ENCODE measurements at regions not wholly inside any gene's neighbourhood (a gene's known extent, or its start where the extent isn't known, plus 50 kb on each side); places are given as distances from the start of the nearest gene placed in this dataset.
"Not testable (repeated sequence)": the region's sequence is repeated elsewhere in the genome, so short reads cannot be mapped to it uniquely, and the experiment has no call there.

DNA sequence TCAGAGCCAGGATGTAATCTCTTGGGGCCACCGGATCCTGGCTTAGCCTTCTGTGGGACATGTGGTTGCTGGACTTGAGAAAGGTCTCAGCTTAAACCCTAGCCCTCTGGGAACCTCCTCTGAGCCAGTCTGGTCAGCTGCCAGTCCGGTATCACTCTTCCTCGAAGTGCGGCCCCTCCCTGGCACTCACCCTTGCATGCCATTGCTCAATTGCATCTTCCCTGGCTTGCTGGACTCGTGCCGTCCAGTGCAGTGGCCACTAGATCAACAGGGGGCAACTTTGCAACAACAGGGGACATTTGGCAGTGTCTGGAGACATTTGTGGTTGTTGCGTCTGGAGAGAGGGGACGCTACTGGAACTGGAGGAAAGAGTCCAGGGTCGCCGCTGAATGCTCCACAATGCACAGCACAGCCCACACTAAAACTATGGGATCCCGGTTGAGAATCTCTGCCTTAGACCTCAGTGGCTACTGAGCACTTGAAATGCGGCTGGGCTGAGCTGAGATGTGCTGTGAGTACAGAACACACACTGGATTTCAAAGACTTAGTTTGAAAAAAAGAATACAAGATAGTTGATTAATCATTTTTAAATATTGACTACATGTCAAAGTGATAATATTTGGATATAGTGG, 152.1 kb downstream of the TFAP2C start:
- TF ChIP-seq, protein P1, sequence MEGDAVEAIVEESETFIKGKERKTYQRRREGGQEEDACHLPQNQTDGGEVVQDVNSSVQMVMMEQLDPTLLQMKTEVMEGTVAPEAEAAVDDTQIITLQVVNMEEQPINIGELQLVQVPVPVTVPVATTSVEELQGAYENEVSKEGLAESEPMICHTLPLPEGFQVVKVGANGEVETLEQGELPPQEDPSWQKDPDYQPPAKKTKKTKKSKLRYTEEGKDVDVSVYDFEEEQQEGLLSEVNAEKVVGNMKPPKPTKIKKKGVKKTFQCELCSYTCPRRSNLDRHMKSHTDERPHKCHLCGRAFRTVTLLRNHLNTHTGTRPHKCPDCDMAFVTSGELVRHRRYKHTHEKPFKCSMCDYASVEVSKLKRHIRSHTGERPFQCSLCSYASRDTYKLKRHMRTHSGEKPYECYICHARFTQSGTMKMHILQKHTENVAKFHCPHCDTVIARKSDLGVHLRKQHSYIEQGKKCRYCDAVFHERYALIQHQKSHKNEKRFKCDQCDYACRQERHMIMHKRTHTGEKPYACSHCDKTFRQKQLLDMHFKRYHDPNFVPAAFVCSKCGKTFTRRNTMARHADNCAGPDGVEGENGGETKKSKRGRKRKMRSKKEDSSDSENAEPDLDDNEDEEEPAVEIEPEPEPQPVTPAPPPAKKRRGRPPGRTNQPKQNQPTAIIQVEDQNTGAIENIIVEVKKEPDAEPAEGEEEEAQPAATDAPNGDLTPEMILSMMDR (conservative IDR thresholded peaks at IDR 0.05): no peak
- no peak for TF ChIP-seq ZFX (IDR thresholded peaks at IDR 0.05)
- no peak overlapping the region for H3K27ac ChIP-seq

- not testable (repeated sequence) for H3K27ac ChIP-seq
Observed at GRCh38 chr20:56781987-56782560, 153.0 kb downstream of the TFAP2C start.

GRCh38 chr20:56782814-56783213, 153.7 kb downstream of the TFAP2C start:
- H3K27ac ChIP-seq: not testable (repeated sequence)

DNA sequence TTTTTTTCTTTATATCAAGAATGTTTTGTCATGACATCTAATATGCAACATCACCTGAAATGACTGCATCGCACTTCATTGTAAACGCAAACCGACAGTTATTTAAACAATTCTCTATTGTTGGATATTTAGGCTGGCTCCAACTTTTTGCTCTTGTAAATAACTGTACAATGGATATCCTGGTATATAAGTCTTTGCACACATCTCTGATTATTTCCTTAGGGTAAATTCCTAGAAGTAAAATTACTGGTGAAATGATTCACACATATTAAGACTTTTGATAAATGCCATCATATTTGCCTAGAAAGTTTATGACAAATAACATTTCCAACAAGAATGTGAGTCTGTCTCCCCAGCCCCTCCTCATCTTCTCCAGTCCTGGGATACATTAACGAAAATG, 154.7 kb downstream of the TFAP2C start:
- no peak overlapping the region for H3K27ac ChIP-seq
- TF ChIP-seq ZFX (IDR thresholded peaks at IDR 0.05): no peak
- TF ChIP-seq, protein P1 (conservative IDR thresholded peaks at IDR 0.05): no peak

GRCh38 chr20:56786503-56786902, 157.4 kb downstream of the TFAP2C start:
- TF ChIP-seq, protein P1 (conservative IDR thresholded peaks at IDR 0.05): no peak
- no peak for TF ChIP-seq ZFX (IDR thresholded peaks at IDR 0.05)
- H3K27ac ChIP-seq: no peak overlapping the region

DNA sequence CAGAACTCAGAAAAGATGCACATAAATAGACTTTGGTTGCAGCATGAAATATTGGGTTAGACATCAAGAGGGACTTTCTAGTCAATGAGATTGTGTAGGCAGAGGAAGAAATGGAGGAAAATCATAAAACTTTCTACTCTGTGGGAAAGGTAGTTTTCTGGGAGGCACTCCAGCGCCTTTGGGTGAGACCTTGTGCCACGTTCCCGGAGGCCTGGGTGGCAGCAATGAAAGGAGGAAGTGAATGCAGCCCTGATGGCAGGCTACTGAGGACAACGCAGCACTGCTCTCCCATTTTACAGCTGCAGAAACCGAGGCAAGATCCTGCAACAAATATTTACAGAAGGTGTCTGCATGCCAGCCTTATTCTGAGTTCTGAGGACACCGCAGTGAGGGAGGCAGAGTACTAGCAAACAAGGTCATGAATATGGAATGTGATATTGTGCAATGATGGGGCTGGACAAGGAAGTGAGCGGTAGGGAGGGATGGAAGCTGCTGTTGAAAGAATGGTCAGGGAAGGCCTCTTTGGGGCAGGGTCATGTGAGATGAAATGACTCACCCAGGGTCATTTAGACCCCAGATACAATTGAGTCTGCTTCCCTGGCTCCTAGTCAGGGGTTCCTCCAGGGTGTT, 159.1 kb downstream of the TFAP2C start:
- H3K27ac ChIP-seq: peak overlapping the region; percentile 65

DNA sequence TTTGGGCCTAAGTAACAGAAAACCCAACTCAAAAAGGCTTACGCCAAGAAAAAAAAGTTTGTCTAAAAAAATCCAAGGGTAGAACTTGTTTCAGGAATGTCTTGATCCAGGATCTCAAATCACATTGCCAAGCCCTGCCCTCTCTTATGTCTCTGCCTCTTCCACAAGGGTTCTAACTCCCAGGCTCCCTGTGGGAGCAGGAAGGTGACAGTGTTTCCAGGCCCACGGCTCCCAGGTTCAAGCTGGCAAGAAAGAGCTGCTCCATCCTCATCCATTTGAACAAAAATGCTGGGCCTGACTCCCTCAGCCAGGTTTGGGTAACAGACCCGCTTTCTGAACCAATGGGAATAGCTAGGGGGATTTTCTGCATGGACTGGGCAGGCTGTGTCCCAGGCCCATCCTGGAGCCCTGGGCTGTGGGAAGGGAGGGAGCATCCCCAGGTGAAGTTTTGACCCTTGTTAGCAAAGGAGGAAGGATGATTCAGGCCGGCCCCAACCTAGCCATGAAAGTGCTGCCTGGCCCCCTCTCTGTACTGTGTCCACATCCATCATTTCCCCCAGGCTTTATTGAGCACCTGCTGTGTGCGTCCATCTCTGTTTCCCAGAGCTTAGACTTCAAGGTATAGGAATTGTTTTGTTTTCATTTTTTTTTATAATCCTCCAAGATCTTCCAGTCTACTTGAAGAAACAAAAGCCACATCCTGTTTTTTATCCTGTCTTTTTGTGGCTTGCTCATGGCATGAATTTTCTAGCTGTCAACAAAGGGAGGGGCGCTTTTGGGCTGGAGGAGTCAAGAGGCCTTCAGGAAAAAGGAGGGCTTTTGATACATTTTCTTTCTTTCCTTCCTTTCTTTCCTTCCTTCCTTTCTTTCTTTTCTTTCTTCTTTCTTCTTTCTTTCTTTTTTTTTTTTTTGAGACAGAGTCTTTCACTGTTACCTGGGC, 159.8 kb downstream of the TFAP2C start:
- TF ChIP-seq, protein P1 (conservative IDR thresholded peaks at IDR 0.05): no peak
- no peak for TF ChIP-seq ZFX (IDR thresholded peaks at IDR 0.05)
- peak overlapping the region; percentile 65 for H3K27ac ChIP-seq

More for the DNA sequence above, 159.1 kb downstream of the TFAP2C start:
- TF ChIP-seq, protein P1 (conservative IDR thresholded peaks at IDR 0.05): no peak
- no peak for TF ChIP-seq ZFX (IDR thresholded peaks at IDR 0.05)

- TF ChIP-seq ZFX (IDR thresholded peaks at IDR 0.05): no peak
- TF ChIP-seq, protein P1 (conservative IDR thresholded peaks at IDR 0.05): no peak
- H3K27ac ChIP-seq: no peak overlapping the region
Observed at GRCh38 chr20:56793916-56794315, 164.8 kb downstream of the TFAP2C start.
